ENCODE measurements at regions not wholly inside any gene's neighbourhood (a gene's known extent, or its start where the extent isn't known, plus 50 kb on each side); places are given as distances from the start of the nearest gene placed in this dataset.

DNA sequence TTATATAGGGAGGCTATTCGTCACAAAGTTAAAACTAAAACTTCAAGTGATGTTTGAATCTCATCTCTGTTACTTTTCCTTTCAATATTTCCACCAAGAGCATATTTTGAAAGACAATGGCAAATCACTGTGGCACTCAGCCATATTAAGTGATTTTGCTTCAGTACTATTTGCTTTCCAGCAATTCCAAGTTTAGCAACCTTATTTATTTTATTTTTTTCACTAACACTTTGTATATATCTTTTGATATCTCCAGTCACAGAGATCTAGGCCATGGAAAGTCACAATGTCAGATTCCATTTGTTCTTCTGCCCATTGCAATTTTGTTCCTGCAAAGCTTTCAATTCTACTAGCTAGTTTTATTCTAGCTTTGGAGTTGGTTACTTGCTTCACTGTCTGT is 1514.5 kb upstream of the ADGRL3 start (continued):
- TF ChIP-seq, protein P1, sequence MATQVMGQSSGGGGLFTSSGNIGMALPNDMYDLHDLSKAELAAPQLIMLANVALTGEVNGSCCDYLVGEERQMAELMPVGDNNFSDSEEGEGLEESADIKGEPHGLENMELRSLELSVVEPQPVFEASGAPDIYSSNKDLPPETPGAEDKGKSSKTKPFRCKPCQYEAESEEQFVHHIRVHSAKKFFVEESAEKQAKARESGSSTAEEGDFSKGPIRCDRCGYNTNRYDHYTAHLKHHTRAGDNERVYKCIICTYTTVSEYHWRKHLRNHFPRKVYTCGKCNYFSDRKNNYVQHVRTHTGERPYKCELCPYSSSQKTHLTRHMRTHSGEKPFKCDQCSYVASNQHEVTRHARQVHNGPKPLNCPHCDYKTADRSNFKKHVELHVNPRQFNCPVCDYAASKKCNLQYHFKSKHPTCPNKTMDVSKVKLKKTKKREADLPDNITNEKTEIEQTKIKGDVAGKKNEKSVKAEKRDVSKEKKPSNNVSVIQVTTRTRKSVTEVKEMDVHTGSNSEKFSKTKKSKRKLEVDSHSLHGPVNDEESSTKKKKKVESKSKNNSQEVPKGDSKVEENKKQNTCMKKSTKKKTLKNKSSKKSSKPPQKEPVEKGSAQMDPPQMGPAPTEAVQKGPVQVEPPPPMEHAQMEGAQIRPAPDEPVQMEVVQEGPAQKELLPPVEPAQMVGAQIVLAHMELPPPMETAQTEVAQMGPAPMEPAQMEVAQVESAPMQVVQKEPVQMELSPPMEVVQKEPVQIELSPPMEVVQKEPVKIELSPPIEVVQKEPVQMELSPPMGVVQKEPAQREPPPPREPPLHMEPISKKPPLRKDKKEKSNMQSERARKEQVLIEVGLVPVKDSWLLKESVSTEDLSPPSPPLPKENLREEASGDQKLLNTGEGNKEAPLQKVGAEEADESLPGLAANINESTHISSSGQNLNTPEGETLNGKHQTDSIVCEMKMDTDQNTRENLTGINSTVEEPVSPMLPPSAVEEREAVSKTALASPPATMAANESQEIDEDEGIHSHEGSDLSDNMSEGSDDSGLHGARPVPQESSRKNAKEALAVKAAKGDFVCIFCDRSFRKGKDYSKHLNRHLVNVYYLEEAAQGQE (IDR thresholded peaks at IDR 0.05; ENCODE audit: unreplicated experiment), result no peak
- no peak for TF ChIP-seq CREB1 (CRISPR knock-in tag; IDR thresholded peaks at IDR 0.05; ENCODE audit: low read depth)
- TF ChIP-seq ETS1 (IDR thresholded peaks at IDR 0.05), result no peak

DNA sequence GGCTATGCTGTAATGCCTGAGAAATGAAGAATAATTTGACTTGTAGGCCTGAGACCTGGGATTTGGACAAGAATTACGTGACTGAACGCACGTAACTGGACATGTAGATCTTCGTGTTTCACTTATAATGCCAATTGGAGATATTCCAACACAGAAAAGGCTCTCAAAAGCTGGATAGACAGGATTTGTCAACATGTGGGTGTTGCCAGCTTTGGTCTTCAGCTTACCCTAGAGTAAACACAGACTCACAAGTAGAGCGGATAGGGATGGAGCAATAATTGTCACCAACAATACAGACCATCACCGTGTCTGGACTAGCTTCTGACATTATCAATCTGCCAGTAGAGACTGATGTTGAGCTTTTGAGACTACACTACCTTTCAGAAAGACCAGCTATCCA is 1511.0 kb upstream of the ADGRL3 start:
- no peaks in the 10 kb centered on the region for H3K27me3 Mint-ChIP-seq (ENCODE audit: insufficient read depth, low read depth, poor library complexity)
- H4K20me1 ChIP-seq (replicated peaks; ENCODE audit: insufficient read depth), result no peaks in the 10 kb centered on the region
- H3K4me2 ChIP-seq, result no peak overlapping the region
- H3K9me3 Mint-ChIP-seq, result no peaks in the 10 kb centered on the region
- H3F3A ChIP-seq (replicated peaks; ENCODE audit: low read depth), result no peaks in the 10 kb centered on the region
- H3K9me2 ChIP-seq (ENCODE audit: insufficient read depth), result peaks cover 3% of the 10 kb centered on the region; the same call in 1 of the 2 replicates
- no peak overlapping the region for H3K27ac ChIP-seq (ENCODE audit: low read depth)
- H3K27ac Mint-ChIP-seq, result no peak overlapping the region
- H3K4me1 Mint-ChIP-seq, result no peaks in the 10 kb centered on the region
- no peaks in the 10 kb centered on the region for H3K36me3 Mint-ChIP-seq (ENCODE audit: low read depth)
- H3K4me1 ChIP-seq (ENCODE audit: insufficient read depth), result no peaks in the 10 kb centered on the region
- no peaks in the 10 kb centered on the region for H3K79me2 ChIP-seq (replicated peaks; ENCODE audit: insufficient read depth)
- H3K4me3 ChIP-seq, result no peak overlapping the region
- H3K36me3 ChIP-seq (ENCODE audit: insufficient read depth), result no peaks in the 10 kb centered on the region
- H3K4me3 Mint-ChIP-seq, result no peak overlapping the region
- ATAC-seq (no peak), DNase-seq (ENCODE audit: low spot score) (no peak)
- no peaks in the 10 kb centered on the region for H3K27me3 ChIP-seq (ENCODE audit: insufficient read depth)
- H2AFZ ChIP-seq, result no peak overlapping the region
- TF ChIP-seq EZH2phosphoT487 (IDR thresholded peaks at IDR 0.05; ENCODE audit: unreplicated experiment) (no peak), CREB1 (CRISPR knock-in tag; IDR thresholded peaks at IDR 0.05; ENCODE audit: low read depth) (no peak), STAT1 (IDR thresholded peaks at IDR 0.05; ENCODE audit: unreplicated experiment) (no peak), NANOG (IDR thresholded peaks at IDR 0.05; ENCODE audit: borderline replicate concordance) (no peak), EZH2 (IDR thresholded peaks at IDR 0.05; ENCODE audit: low read depth, unreplicated experiment) (no peak), POLR2AphosphoS5 (IDR thresholded peaks at IDR 0.05; ENCODE audit: low read depth) (no peak), ZNF114 (CRISPR knock-in tag; IDR thresholded peaks at IDR 0.05) (no peak), ZNF331 (CRISPR knock-in tag; IDR thresholded peaks at IDR 0.05; ENCODE audit: low read depth) (no peak), ETS1 (IDR thresholded peaks at IDR 0.05) (no peak), JUNB (IDR thresholded peaks at IDR 0.05; ENCODE audit: unreplicated experiment) (no peak)
- TF ChIP-seq, protein P2, sequence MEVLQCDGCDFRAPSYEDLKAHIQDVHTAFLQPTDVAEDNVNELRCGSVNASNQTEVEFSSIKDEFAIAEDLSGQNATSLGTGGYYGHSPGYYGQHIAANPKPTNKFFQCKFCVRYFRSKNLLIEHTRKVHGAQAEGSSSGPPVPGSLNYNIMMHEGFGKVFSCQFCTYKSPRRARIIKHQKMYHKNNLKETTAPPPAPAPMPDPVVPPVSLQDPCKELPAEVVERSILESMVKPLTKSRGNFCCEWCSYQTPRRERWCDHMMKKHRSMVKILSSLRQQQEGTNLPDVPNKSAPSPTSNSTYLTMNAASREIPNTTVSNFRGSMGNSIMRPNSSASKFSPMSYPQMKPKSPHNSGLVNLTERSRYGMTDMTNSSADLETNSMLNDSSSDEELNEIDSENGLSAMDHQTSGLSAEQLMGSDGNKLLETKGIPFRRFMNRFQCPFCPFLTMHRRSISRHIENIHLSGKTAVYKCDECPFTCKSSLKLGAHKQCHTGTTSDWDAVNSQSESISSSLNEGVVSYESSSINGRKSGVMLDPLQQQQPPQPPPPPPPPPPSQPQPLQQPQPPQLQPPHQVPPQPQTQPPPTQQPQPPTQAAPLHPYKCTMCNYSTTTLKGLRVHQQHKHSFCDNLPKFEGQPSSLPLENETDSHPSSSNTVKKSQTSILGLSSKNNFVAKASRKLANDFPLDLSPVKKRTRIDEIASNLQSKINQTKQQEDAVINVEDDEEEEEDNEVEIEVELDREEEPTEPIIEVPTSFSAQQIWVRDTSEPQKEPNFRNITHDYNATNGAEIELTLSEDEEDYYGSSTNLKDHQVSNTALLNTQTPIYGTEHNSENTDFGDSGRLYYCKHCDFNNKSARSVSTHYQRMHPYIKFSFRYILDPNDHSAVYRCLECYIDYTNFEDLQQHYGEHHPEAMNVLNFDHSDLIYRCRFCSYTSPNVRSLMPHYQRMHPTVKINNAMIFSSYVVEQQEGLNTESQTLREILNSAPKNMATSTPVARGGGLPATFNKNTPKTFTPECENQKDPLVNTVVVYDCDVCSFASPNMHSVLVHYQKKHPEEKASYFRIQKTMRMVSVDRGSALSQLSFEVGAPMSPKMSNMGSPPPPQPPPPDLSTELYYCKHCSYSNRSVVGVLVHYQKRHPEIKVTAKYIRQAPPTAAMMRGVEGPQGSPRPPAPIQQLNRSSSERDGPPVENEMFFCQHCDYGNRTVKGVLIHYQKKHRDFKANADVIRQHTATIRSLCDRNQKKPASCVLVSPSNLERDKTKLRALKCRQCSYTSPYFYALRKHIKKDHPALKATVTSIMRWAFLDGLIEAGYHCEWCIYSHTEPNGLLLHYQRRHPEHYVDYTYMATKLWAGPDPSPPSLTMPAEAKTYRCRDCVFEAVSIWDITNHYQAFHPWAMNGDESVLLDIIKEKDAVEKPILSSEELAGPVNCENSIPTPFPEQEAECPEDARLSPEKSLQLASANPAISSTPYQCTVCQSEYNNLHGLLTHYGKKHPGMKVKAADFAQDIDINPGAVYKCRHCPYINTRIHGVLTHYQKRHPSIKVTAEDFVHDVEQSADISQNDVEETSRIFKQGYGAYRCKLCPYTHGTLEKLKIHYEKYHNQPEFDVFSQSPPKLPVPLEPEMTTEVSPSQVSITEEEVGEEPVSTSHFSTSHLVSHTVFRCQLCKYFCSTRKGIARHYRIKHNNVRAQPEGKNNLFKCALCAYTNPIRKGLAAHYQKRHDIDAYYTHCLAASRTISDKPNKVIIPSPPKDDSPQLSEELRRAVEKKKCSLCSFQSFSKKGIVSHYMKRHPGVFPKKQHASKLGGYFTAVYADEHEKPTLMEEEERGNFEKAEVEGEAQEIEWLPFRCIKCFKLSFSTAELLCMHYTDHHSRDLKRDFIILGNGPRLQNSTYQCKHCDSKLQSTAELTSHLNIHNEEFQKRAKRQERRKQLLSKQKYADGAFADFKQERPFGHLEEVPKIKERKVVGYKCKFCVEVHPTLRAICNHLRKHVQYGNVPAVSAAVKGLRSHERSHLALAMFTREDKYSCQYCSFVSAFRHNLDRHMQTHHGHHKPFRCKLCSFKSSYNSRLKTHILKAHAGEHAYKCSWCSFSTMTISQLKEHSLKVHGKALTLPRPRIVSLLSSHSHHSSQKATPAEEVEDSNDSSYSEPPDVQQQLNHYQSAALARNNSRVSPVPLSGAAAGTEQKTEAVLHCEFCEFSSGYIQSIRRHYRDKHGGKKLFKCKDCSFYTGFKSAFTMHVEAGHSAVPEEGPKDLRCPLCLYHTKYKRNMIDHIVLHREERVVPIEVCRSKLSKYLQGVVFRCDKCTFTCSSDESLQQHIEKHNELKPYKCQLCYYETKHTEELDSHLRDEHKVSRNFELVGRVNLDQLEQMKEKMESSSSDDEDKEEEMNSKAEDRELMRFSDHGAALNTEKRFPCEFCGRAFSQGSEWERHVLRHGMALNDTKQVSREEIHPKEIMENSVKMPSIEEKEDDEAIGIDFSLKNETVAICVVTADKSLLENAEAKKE (CRISPR knock-in tag; IDR thresholded peaks at IDR 0.05), result no peak
